ENCODE measurements at regions not wholly inside any gene's neighbourhood (a gene's known extent, or its start where the extent isn't known, plus 50 kb on each side); places are given as distances from the start of the nearest gene placed in this dataset.
A peak's percentile ranks its signal among the peaks of the same experiment; 100 is the strongest.
"Not testable (repeated sequence)": the region's sequence is repeated elsewhere in the genome, so short reads cannot be mapped to it uniquely, and the experiment has no call there.

GRCh38 chr4:123026015-123026414, 103.6 kb upstream of the NUDT6 start:
- DNase-seq (ENCODE audit: low read depth), result not testable (repeated sequence)

GRCh38 chr4:123031664-123032063, 109.3 kb upstream of the NUDT6 start:
- DNase-seq (ENCODE audit: low read depth), result no peak

- DNase-seq (ENCODE audit: low read depth), result no peak
Measured at GRCh38 chr4:123034023-123034422, 111.6 kb upstream of the NUDT6 start.

GRCh38 chr4:123035239-123035638, 112.8 kb upstream of the NUDT6 start:
- no peak for DNase-seq (ENCODE audit: low read depth)

GRCh38 chr4:123037804-123038203, 115.4 kb upstream of the NUDT6 start:
- peak; percentile 30 for DNase-seq (ENCODE audit: low read depth)

- DNase-seq (ENCODE audit: low read depth), result no peak
Measured at GRCh38 chr4:123042095-123042494, 119.7 kb upstream of the NUDT6 start.

GRCh38 chr4:123043013-123043412, 120.6 kb upstream of the NUDT6 start:
- DNase-seq (ENCODE audit: low read depth), result no peak

GRCh38 chr4:123043793-123044425, 121.5 kb upstream of the NUDT6 start:
- no peak for DNase-seq (ENCODE audit: low read depth)

GRCh38 chr4:123046096-123046495, 123.7 kb upstream of the NUDT6 start:
- peak; percentile 56 for DNase-seq (ENCODE audit: low read depth)

- DNase-seq (ENCODE audit: low read depth), result no peak
Measured at GRCh38 chr4:123050018-123050417, 127.6 kb upstream of the NUDT6 start.

- no peak for DNase-seq (ENCODE audit: low read depth)
Measured at GRCh38 chr4:123052007-123052406, 129.6 kb upstream of the NUDT6 start.

GRCh38 chr4:123055943-123056342, 133.5 kb upstream of the NUDT6 start:
- DNase-seq (ENCODE audit: low read depth), result peak; percentile 44

GRCh38 chr4:123060039-123060770, 137.8 kb upstream of the NUDT6 start:
- no peak for DNase-seq (ENCODE audit: low read depth)

- DNase-seq (ENCODE audit: low read depth), result peak; percentile 7
Measured at GRCh38 chr4:123064390-123064789, 142.0 kb upstream of the NUDT6 start.

GRCh38 chr4:123068081-123068480, 145.7 kb upstream of the NUDT6 start:
- no peak for DNase-seq (ENCODE audit: low read depth)

GRCh38 chr4:123072060-123072459, 149.7 kb upstream of the NUDT6 start:
- DNase-seq (ENCODE audit: low read depth), result no peak

- DNase-seq (ENCODE audit: low read depth), result no peak
Measured at GRCh38 chr4:123073650-123074049, 151.3 kb upstream of the NUDT6 start.

GRCh38 chr4:123077330-123077729, 154.9 kb upstream of the NUDT6 start:
- no peak for DNase-seq (ENCODE audit: low read depth)

- DNase-seq (ENCODE audit: low read depth), result no peak
Measured at GRCh38 chr4:123081971-123082370, 159.6 kb upstream of the NUDT6 start.

GRCh38 chr4:123083646-123084045, 161.2 kb upstream of the NUDT6 start:
- DNase-seq (ENCODE audit: low read depth), result no peak

- DNase-seq (ENCODE audit: low read depth), result no peak
Measured at GRCh38 chr4:123088501-123088900, 166.1 kb upstream of the NUDT6 start.

- DNase-seq (ENCODE audit: low read depth), result no peak
Measured at GRCh38 chr4:123090886-123091285, 168.5 kb upstream of the NUDT6 start.

GRCh38 chr4:123092586-123092985, 170.2 kb upstream of the NUDT6 start:
- DNase-seq (ENCODE audit: low read depth), result no peak

GRCh38 chr4:123093236-123093635, 170.8 kb upstream of the NUDT6 start:
- DNase-seq (ENCODE audit: low read depth), result no peak

Data from fibroblast of gingiva (primary cell).